MCF 10A (cell line): ENCODE measurements at regions not wholly inside any gene's neighbourhood (a gene's known extent, or its start where the extent isn't known, plus 50 kb on each side); places are given as distances from the start of the nearest gene placed in this dataset.

Experiments
- BruUV-seq: library from RNA; stranded (reverse); fragments of 400-500 nt; replicated peaks from 2 replicates; lab custom pipeline; 2021; lab: Mats Ljungman, UMichigan
- CTCF ChIA-PET: fragments of 300-600 bp; sonication (Branson Sonifier 250); formaldehyde crosslinking; extraction: SDS; loops from one replicate; lab custom pipeline; 2021; ENCODE audit warnings: antibody characterized with exemption, inconsistent platforms; lab: Yijun Ruan, JAX
- POLR2A ChIA-PET: fragments of 300-600, 350-650 bp; sonication (Branson Sonifier 250); formaldehyde crosslinking; extraction: SDS; loops from one replicate; lab custom pipeline; 2020; ENCODE audit warnings: antibody characterized with exemption, inconsistent platforms; lab: Yijun Ruan, JAX
- DNase-seq: peaks from one replicate; pipeline ENCODE4 v3.0.0-alpha.2; 2018; ENCODE audit not compliant: unreplicated experiment
- H3K27ac Mint-ChIP-seq: one replicate; pipeline ENCODE4 v1.8.0; 2022; ENCODE audit warnings: mild to moderate bottlenecking, low read depth, mixed read lengths; ENCODE audit not compliant: unreplicated experiment
- H3K27me3 Mint-ChIP-seq: one replicate; pipeline ENCODE4 v1.8.0; 2022; ENCODE audit warnings: mixed read lengths; ENCODE audit not compliant: insufficient read depth, unreplicated experiment
- H3K36me3 Mint-ChIP-seq: one replicate; pipeline ENCODE4 v1.8.0; 2022; ENCODE audit warnings: mild to moderate bottlenecking, moderate library complexity, mixed read lengths; ENCODE audit not compliant: insufficient read depth, unreplicated experiment
- H3K4me1 Mint-ChIP-seq: one replicate; pipeline ENCODE4 v1.8.0; 2022; ENCODE audit warnings: mixed read lengths; ENCODE audit not compliant: insufficient read depth, unreplicated experiment
- H3K4me3 Mint-ChIP-seq: one replicate; pipeline ENCODE4 v1.8.0; 2022; ENCODE audit warnings: mild to moderate bottlenecking, moderate library complexity, mixed read lengths; ENCODE audit not compliant: unreplicated experiment
- H3K9me3 Mint-ChIP-seq: one replicate; pipeline ENCODE4 v1.8.0; 2022; ENCODE audit warnings: mixed read lengths; ENCODE audit not compliant: unreplicated experiment
- intact Hi-C: fragments of 100-400 bp; cut with micrococcal nuclease; formaldehyde crosslinking; loops from 2 replicates; pipeline ENCODE4 v1.14.1; 2022
- TF ChIP-seq, protein P1 (sequence below): fragments of 200-600 bp; IDR thresholded peaks from one replicate; pipeline ENCODE4 v1.8.0; 2022; ENCODE audit warnings: antibody characterized with exemption, mild to moderate bottlenecking; ENCODE audit not compliant: unreplicated experiment

DNA sequence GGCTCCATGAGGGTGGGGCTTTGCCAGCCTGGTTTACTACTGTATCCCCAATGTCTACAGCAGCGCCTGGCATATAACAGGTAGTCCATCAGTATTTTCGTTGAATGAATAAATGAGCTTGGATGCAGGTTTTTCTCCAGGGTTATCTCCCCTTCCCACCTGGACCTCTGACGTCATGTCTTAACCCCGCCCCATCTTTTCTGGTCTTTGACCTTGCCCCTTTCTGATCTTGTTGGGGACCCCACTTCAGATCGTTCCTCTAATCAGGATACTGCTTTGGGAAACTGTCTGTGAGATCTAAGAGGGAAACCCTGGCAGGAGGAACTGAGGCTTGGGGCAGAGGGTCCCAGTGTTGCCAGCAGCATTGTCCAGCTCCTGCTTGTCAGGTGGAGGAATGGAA, 68.8 kb upstream of the GCSH start:
- BruUV-seq: no TSS peak
- no peak overlapping the region for H3K27ac Mint-ChIP-seq
- peaks cover 20% of the 10 kb centered on the region for H3K27me3 Mint-ChIP-seq
- H3K9me3 Mint-ChIP-seq: no peaks in the 10 kb centered on the region
- TF ChIP-seq, protein P1, sequence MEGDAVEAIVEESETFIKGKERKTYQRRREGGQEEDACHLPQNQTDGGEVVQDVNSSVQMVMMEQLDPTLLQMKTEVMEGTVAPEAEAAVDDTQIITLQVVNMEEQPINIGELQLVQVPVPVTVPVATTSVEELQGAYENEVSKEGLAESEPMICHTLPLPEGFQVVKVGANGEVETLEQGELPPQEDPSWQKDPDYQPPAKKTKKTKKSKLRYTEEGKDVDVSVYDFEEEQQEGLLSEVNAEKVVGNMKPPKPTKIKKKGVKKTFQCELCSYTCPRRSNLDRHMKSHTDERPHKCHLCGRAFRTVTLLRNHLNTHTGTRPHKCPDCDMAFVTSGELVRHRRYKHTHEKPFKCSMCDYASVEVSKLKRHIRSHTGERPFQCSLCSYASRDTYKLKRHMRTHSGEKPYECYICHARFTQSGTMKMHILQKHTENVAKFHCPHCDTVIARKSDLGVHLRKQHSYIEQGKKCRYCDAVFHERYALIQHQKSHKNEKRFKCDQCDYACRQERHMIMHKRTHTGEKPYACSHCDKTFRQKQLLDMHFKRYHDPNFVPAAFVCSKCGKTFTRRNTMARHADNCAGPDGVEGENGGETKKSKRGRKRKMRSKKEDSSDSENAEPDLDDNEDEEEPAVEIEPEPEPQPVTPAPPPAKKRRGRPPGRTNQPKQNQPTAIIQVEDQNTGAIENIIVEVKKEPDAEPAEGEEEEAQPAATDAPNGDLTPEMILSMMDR: no peak
- DNase-seq: no peak
- no peaks in the 10 kb centered on the region for H3K4me1 Mint-ChIP-seq
- intact Hi-C loops: no loop called here
- ChIA-PET POLR2A (no interaction called here), CTCF (interaction anchor here (1.0 kb wide), 1 partner anchor 23 kb away, joined by 3 read pairs; no protein-coding TSS in a partner anchor)
- no peaks in the 10 kb centered on the region for H3K36me3 Mint-ChIP-seq
- H3K4me3 Mint-ChIP-seq: no peak overlapping the region

DNA sequence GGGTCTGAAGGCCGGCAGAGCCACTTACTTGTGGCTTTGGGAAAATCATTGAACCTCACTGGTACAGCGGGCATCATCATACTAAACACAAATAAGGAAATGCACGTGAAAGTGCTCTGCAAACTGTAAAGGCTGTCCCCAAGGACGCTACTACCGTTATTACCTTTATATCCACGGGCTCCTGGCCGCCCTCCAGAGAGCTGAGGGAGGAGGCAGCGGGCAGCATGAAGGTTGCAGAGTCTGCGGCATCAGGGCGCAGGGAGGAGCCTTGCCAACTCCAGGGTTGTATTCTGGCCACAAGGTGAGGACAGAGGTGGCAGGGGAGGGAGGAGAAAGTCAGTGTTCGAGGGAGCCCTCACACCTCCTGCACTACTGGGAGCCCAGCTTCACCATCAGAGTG, 68.3 kb upstream of the GCSH start:
- Mint-ChIP-seq H3K36me3 (no peaks in the 10 kb centered on the region), H3K27ac (no peak overlapping the region), H3K27me3 (peaks cover 20% of the 10 kb centered on the region), H3K4me1 (no peaks in the 10 kb centered on the region), H3K4me3 (no peak overlapping the region), H3K9me3 (no peaks in the 10 kb centered on the region)
- ChIA-PET POLR2A (no interaction called here), CTCF (interaction anchor here (1.0 kb wide), 2 partner anchors 23 to 160 kb away, joined by 3 to 4 read pairs; no protein-coding TSS in a partner anchor)
- intact Hi-C loops: no loop called here
- no peak for DNase-seq
- TF ChIP-seq, protein P1: no peak
- BruUV-seq: no TSS peak

DNA sequence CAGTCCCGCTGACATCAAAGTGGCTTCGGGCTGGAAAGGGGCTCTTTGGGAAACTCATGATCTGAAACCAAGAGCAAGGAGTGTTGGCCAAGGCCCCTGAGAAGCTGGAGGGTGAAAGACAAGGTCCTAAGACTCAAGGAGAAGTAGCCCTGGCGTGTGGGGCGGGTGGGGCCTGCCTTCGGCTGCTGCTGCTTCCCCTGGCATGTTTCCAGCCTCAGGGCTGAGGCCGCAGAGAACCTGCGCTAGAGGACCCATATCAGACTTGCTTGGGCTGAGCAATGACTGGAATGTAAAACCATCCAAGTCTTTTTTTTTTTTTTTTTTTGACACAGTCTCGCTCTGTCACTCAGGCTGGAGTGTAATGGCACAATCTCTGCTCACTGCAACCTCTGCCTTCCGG, 67.5 kb upstream of the GCSH start:
- H3K36me3 Mint-ChIP-seq: no peaks in the 10 kb centered on the region
- H3K4me3 Mint-ChIP-seq: no peak overlapping the region
- H3K4me1 Mint-ChIP-seq: no peaks in the 10 kb centered on the region
- CTCF ChIA-PET: interaction anchor here (1.0 kb wide), 1 partner anchor 159 kb away, joined by 4 read pairs; no protein-coding TSS in a partner anchor
- peaks cover 20% of the 10 kb centered on the region for H3K27me3 Mint-ChIP-seq
- TF ChIP-seq, protein P1: no peak
- DNase-seq: no peak
- no peak overlapping the region for H3K27ac Mint-ChIP-seq
- POLR2A ChIA-PET: no interaction called here
- intact Hi-C loops: no loop called here
- BruUV-seq: no TSS peak
- H3K9me3 Mint-ChIP-seq: no peaks in the 10 kb centered on the region

DNA sequence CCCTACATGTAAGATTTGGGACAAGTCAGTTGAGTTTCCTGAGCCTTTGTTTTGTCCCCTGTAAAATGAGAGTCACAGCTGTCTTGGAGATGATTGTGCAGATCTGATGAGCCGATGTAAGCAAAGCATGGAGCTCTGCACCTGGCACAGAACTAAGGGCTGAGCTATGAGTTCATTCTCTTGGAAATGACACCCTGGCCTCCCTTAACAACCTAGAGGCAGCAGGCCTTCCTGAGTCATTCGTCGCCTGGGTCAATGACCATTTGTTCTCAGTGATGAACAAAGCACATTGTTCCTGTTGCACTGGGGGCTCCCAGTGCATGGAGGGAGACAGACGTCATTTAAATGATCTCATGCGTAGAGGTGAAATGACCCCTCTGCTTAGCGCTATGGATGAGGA, 62.8 kb upstream of the GCSH start:
- DNase-seq: no peak
- H3K27me3 Mint-ChIP-seq: no peaks in the 10 kb centered on the region
- H3K36me3 Mint-ChIP-seq: no peaks in the 10 kb centered on the region
- intact Hi-C loops: no loop called here
- CTCF ChIA-PET: interaction anchor here (0.6 to 1.0 kb wide), 2 partner anchors 46 to 68 kb away, joined by 3 to 4 read pairs; no protein-coding TSS in a partner anchor
- TF ChIP-seq, protein P1: no peak
- H3K9me3 Mint-ChIP-seq: no peaks in the 10 kb centered on the region
- H3K27ac Mint-ChIP-seq: no peak overlapping the region
- no peaks in the 10 kb centered on the region for H3K4me1 Mint-ChIP-seq
- no TSS peak for BruUV-seq
- POLR2A ChIA-PET: interaction anchor here (0.7 kb wide), 1 partner anchor 24 kb away, joined by 3 read pairs; no protein-coding TSS in a partner anchor
- H3K4me3 Mint-ChIP-seq: no peak overlapping the region
